ENCODE measurements at regions not wholly inside any gene's neighbourhood (a gene's known extent, or its start where the extent isn't known, plus 50 kb on each side); places are given as distances from the start of the nearest gene placed in this dataset.
A peak's percentile ranks its signal among the peaks of the same experiment; 100 is the strongest.

GRCh38 chr10:36232935-36233334, 590.8 kb upstream of the FZD8 start:
- no peak for DNase-seq (ENCODE audit: low read depth, low spot score)

DNA sequence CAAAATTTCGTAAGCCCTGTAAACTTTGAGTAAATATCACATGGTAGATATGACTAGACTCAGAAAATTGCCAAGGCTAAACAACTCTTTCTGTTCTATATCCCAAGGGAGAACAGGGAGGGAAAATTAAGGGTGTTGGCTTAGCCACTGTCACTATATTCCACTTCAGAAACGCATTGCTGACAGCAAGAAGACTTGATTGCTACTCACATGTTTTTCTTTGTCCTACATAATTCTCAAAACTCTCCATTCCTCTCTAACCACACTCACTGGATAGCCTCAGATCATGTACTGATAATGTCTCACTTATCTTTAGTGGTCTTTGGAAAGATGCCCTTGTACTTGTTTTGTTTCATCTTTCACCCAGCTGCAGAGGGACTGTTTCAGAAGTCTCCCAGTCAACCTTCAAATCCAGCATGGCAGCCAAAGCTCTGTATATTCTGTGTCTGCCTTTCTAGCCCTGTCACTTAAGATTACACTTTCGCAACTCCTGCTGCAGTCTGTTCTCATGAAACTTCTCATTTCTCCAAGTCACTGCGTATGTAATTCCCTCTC, 582.4 kb upstream of the FZD8 start:
- DNase-seq (ENCODE audit: low read depth, low spot score), result no peak

GRCh38 chr10:36221101-36221500, 579.0 kb upstream of the FZD8 start:
- no peak for DNase-seq (ENCODE audit: low read depth, low spot score)

GRCh38 chr10:36220151-36220550, 578.1 kb upstream of the FZD8 start:
- DNase-seq (ENCODE audit: low read depth, low spot score), result no peak

DNA sequence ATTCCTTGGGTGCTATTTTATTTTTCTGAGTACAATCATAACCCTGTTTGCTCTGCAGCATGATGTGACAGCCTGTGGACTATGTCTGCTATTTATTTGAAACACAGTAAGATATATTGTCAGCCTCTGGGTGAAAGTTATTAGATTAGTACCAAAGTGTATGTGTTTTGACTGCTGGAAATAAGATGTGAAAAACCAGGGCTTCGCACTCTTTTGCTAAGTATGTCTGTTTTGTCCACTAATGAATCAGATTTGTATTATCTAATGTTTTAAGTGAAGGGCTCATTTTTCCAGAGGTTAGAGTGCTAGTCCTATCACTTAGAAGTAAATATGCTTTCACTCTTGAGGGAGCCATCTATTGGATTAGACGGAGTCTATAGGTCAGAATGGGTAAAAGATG, 569.8 kb upstream of the FZD8 start:
- no peak for DNase-seq (ENCODE audit: low read depth, low spot score)

DNA sequence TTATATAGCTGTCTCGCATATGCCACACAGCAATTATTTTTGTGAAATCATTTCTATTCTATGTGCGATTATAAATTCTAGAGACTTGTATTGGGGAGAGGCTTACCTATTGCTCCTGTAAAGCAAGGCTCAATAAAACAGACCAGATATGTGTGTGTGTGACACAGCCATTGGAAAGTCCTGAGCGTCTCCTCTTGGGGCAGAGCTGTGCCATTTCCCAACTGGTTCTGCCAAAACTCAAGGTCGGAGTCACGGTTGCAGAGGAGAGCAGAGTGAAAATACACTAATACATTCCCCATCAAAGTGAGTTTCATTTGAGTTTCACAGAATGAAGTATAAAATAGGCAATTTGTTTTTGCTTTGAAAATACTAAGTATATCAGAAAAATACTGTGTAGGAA, 567.4 kb upstream of the FZD8 start:
- no peak for DNase-seq (ENCODE audit: low read depth, low spot score)

DNA sequence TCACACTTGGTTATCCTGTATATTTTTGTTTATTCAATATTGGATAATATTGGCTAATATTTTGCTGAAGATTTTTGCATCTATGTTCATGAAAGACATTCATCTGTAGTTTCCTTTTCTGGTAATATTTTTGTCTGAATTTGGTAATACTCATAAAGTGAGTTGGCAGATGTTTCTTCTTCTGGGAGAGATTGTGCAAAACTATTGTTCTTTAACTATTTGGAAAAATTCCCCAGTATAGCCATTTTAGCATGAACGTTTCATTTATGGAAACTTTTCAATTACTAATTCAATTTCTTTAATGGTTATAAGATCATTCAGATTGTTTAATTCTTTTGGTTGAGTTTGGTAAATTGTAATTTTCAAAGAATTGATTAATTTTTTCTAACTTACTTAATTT, 560.8 kb upstream of the FZD8 start:
- no peak for DNase-seq (ENCODE audit: low read depth, low spot score)

GRCh38 chr10:36200577-36200976, 558.5 kb upstream of the FZD8 start:
- DNase-seq (ENCODE audit: low read depth, low spot score), result no peak

- no peak for DNase-seq (ENCODE audit: low read depth, low spot score)
These were observed 556.2 kb upstream of the FZD8 start for GRCh38 chr10:36198322-36198721.

DNA sequence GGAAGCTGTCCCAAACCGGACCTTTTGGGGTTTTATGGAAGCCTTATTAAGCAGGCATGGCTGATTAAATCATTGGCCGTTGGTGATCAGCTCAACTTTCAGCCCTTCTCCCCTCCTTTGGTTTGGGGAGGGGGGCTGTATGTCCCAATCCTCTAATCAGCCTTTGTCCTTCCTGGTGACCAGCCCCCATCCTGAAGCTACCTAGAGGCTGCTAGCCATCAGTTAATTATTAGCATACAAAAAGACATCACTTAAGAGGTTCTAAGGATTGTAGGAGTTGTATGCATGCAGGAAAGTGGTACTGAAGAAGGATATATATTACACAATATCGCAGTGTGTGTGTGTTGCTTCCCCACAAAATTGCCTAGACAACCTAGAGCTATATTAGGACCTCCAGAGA, 553.3 kb upstream of the FZD8 start:
- DNase-seq (ENCODE audit: low read depth, low spot score), result no peak

GRCh38 chr10:36194276-36194675, 552.2 kb upstream of the FZD8 start:
- no peak for DNase-seq (ENCODE audit: low read depth, low spot score)

DNA sequence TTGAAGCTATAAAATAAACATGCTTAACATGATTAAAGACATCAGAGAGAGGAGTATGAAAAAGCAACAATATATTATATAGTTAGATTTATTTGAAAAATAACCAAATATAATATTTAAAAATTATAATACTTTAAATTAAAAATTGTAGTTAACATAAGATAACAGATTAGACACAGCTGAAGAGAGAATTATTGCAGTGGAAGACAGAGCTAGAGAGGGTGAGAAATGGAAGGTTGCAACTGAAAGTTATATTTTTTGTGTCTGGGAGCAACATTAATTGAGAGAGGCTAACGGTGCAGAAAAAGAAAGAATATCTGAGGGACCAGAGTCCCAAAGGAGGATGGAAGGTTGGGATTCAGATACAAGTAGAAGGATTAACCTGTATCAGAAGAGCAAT, 548.9 kb upstream of the FZD8 start:
- DNase-seq (ENCODE audit: low read depth, low spot score), result no peak

DNA sequence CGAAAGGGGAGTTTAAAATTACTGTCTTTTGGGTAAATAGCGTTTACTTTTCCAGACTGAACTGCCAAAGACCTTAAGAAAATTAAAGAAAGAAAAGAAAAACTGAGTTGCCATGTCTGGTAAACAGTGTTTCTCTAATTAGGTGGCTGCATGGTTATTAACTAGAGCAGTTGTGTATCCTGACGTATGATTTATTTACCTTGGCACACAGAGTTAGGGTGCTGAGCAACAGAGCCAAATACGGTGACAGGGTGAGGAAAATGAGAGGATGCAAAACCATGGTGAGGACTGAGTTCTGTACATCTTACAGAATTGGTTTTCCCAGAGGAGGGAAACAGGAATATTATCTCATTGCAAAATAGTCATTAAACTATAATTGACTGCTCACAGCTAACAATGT, 546.4 kb upstream of the FZD8 start:
- no peak for DNase-seq (ENCODE audit: low read depth, low spot score)

DNA sequence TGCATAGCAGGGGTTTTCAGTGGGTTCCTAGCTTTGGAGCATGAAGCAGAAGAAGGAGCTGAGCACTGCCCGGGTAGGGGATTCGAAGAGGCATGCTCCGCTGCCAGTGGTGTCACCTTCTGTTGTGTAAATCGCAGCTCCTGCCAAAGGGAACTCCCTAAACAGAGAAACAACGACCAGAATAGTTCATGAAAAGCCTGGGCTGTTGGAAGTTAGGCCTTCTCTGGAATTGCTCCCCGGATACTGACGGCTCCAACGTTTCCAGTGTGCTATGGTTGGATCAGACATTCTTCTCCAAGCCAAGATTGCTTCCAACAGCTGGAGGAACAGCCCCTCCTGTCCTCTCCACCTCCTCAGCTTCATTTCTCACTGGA, 546.0 kb upstream of the FZD8 start:
- DNase-seq (ENCODE audit: low read depth, low spot score), result no peak

DNA sequence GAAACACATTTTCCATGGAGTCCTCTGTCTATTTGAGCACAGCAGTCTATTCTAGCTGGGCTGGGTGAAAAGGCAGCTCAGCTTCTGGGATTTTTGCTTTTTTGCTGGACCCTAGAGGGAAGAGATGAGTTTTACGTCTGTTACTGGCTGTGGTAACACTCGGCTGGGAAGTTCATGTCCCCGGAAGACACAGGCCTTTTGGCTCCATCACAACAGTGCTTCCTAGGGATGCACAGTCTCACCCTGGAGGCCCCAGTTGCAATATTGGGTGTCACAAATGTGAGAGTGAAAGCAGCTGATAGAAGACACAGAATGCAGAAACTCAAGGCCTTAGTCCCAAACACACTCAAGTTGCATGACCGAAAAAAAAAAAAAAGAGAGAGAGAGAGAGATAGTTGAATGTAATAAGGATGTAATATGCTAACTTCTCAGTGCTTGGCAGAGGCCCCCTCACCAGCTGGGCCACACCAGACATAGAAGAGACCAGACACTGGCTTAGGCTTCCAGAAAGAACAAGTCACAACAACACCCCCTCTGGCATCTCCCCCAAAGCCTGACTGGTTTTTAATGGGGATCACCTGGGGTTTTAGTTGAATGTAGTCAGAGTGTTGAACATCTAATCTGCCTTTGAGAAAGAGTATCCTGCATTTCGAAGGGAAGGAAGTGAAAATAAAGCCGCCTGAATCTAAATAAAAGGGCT, 545.4 kb upstream of the FZD8 start:
- no peak for DNase-seq (ENCODE audit: low read depth, low spot score)

GRCh38 chr10:36185097-36185496, 543.0 kb upstream of the FZD8 start:
- no peak for DNase-seq (ENCODE audit: low read depth, low spot score)

- DNase-seq (ENCODE audit: low read depth, low spot score), result no peak
These were observed 541.6 kb upstream of the FZD8 start for GRCh38 chr10:36183726-36184125.

GRCh38 chr10:36183056-36183455, 541.0 kb upstream of the FZD8 start:
- DNase-seq (ENCODE audit: low read depth, low spot score), result no peak

- DNase-seq (ENCODE audit: low read depth, low spot score), result no peak
These were observed 540.5 kb upstream of the FZD8 start for GRCh38 chr10:36182606-36183005.

DNA sequence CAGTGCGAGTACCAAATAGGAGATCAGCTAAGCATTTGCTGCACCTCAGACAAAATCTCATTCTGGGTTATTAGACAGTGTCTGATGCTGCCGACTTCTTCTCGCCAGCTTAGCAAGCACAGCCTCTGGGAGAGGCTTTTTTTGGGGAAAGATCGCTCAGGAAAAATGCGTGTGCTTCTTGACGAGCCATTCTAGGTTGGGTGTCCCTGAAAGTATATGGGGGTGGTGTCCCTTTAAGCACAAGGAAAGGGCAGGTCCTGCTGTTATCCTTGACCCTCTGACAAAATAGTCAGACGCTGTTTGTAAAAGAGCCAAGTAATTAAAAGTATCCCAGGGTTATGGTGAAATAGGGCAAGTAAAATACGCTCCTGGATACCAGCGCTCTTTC, 540.1 kb upstream of the FZD8 start:
- no peak for DNase-seq (ENCODE audit: low read depth, low spot score)

DNA sequence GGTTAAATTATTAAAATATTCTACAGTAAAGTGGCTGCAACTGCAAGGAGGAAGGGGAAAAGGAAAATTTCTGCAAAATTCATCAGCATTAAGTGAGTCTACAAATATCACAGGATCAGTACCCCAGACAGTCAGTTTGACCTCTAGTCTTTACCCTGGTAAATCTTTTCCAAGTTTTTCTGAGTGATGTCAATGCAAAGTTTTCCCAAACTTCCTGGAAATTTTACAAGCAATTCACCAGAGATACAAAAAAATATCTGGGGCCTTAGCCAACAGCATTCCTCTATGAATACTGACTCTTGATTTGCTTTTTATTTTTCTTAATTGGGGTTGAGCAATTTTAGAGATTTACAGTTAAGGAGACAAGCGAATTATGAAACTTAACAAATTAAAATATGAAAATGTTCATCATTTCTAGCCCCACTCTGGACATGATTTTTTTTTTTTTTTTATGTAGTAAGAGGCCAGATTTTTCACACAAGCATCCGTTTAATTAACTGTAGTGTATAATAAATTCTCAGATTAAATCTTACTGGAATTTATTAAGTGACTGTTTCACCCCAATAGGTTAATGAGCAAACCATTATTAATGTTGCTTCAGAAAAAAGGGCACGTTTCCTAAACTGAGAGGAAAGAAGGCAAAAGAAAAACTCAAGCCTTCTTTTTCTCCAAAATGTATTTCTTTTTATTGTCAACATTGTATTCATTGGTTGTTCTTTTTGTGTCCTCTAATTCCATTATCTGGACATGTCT, 539.5 kb upstream of the FZD8 start:
- DNase-seq (ENCODE audit: low read depth, low spot score), result no peak

- peak; percentile 22 for DNase-seq (ENCODE audit: low read depth, low spot score)
These were observed 536.5 kb upstream of the FZD8 start for GRCh38 chr10:36178616-36179015.

DNA sequence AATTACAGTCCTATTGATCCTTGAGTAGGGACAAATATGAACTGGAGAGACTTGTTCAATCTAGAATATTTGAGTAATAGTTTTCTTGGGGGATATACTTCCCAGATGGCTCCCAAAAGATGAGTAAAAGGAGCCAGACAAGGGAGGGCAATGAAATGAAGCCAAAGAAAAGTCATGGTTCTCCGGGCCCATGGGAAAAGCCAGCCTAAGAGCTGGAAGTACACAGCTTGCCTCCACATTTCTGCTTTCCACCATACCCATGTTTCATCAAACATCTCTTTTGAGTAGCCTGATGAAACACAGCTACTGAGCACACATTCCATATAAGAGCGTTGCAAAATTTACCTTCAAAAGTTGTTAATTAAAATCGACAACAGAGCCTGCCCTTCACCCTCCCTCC, 535.0 kb upstream of the FZD8 start:
- no peak for DNase-seq (ENCODE audit: low read depth, low spot score)

Data from brain pericyte (primary cell).